GM18907 (cell line): ENCODE measurements at regions not wholly inside any gene's neighbourhood (a gene's known extent, or its start where the extent isn't known, plus 50 kb on each side); places are given as distances from the start of the nearest gene placed in this dataset.
"Not testable (repeated sequence)": the region's sequence is repeated elsewhere in the genome, so short reads cannot be mapped to it uniquely, and the experiment has no call there.

ENCODE experiments used
- ATAC-seq: cut with Tn5 transposase; IDR thresholded peaks from one replicate; pipeline ENCODE4 v1.9.1; 2021; ENCODE audit warnings: mild to moderate bottlenecking, moderate library complexity; ENCODE audit not compliant: unreplicated experiment

GRCh38 chrX:46235778-46236177, 309.4 kb downstream of the ZNF674 start:
- ATAC-seq, result no peak

DNA sequence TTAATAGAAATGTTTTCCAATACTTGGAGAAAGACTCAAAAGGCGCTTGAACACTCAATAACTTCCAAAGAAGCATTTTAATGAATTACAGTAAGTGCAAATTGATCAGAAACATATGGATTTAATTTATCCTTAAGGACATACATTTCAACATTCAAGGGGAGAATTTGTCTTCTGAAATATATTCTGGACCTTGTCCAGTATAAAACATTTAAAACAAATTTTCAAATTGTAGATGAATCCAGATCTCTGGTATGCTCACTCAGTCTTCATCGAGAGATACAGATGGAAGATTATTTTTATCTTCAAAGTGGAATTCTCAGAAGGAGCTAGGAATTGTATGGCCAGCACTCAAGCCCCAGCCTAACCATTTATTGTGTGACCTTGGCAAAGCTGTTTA, 310.4 kb downstream of the ZNF674 start:
- no peak for ATAC-seq

- ATAC-seq, result no peak
Measured at GRCh38 chrX:46228389-46228788, 316.8 kb downstream of the ZNF674 start.

DNA sequence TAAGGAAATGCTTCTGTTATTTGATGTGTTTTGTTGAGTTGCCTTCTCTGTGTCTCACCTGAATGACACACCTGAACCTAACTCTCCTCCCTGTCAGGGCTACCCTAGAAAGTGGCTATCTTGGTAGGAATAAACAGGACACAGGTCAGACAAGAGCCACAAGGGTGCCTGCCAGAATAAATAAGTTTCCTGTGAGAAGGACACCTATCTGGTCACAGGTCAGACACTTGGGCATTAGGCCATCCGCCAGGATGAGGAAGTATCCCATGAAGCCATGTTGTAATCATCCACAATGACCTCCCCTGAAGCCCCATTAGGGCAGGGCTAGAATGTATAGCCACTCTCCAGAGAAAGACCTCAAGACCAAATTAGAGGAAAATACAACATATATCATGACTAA, 318.8 kb downstream of the ZNF674 start:
- ATAC-seq, result no peak

- not testable (repeated sequence) for ATAC-seq
Measured at GRCh38 chrX:46223499-46223898, 321.7 kb downstream of the ZNF674 start.

GRCh38 chrX:46220822-46221221, 324.4 kb downstream of the ZNF674 start:
- ATAC-seq, result no peak

DNA sequence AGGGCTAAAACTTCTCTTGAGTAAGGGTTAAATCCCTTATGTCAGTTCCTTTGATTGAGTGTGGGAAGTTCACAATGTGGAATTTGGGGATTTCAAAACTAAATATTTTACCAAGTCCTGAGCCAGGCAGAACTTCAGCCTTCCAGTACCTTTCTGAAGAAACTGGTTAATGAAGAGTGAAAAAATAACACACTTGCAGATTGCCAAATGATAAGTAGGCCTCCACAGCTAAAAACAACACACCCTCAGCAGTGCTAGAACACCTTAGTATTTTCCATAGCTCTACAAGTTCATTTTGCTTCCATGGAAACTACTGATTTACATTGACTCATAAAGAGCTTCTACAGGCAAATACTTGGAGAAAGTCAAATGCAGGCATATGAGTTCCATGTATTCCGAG, 326.8 kb downstream of the ZNF674 start:
- ATAC-seq, result no peak

DNA sequence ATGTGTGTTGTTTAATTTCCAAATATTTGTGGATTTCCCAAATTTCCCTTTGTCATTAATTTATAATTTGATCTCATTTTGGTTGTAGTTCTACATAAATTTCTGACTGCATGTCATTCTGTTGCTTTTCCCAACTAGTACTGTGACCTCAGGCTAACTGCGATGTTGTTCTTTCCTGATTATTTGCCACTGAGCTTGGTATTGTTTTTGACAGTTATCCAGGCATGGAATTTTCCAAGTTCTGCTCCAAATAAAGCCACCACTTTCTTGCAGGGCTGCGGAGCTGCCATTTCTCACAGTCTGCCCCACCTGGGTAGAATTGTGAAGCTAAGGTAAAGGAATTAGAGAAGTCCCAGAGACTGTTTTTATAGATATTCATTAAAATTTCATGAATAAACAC, 328.8 kb downstream of the ZNF674 start:
- no peak for ATAC-seq

DNA sequence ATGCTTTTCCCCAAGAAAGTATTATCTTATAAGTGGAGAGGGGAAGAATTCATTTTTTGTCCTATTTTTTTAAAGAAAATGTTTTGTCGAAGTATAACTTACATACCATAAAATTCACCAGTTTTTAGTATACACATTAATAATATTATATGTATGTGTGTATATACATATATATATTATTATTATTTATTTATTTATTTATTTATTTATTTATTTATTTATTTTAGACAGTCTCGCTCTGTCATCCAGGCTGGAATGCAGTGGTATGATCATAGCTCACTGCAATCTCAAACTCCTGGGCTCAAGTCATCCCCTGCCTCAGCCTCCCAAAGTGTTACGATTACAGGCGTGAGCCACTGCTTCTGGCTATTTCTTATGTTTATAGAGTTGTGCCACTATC, 334.1 kb downstream of the ZNF674 start:
- ATAC-seq, result no peak

- no peak for ATAC-seq
Measured at GRCh38 chrX:46209768-46210167, 335.5 kb downstream of the ZNF674 start.

DNA sequence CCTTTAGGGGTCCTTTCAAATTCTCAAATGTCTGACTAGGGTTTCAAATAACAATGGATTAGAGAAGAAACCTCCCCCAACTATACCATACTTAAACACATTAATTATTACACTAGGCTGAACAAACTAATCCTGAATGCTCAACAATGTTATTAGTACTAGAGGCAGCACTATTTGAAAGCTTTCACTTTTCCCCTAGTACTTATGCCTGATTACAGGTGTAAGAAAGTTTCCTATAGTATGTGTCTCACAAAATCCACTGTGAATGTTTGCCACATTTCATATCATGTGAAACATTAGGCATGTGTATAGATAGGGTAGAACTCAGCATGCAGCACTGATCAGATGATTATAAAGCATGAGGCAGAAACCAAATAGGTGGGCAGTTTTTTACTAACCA, 336.2 kb downstream of the ZNF674 start:
- no peak for ATAC-seq

- ATAC-seq, result no peak
Measured at GRCh38 chrX:46208225-46208854, 336.9 kb downstream of the ZNF674 start.

DNA sequence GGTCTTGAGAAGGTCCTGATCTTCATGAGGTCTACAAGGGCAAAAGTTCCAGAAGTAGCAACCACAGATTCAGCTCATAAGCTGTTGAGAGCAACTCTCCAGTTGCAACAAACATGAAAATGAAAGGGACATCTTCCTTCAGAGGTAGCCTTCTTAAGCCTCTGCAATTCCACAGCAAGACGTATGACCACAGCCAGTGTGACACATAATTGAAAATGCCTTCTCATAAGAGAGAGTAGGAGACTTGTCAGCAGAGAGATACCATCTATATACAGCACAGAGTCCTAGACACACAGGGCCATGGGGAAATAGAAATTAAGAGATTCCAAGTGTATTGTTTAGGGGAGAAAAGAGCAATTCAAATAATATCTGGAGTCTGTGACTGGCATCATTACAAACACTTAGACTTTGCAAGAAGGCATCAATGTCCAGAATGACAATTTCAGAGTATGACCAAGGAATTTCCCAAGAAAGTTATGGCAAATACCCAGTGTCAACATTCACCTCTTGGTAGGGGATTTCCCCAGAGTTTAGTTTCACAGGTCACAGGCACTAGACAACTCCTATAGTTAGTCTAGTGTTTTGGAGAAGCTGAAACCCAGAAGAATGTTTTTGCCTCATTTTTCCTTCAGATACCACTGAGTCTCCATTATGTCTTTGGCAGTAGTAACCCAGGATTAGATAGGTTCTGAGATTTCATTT, 340.3 kb downstream of the ZNF674 start:
- no peak for ATAC-seq

GRCh38 chrX:46202733-46203514, 342.3 kb downstream of the ZNF674 start:
- no peak for ATAC-seq

DNA sequence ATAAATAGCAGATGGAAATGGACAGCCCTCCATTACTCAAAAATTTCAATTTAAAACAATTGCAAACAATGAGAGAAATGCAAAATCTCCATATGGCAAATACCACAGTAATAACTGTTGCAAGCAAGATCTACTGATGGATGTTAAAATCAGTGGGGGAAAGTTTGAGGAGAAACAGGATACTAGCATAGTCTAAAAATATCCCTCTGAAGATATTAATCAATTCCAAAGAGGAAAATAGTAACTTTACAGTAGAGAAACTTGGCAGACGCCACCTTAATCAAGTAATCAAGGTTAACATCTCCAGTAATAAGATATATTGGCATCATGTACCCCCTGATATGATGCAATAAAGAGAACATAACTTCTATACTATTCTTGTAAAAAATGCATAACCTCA, 344.8 kb downstream of the ZNF674 start:
- no peak for ATAC-seq

- ATAC-seq, result no peak
Measured at GRCh38 chrX:46198858-46199257, 346.4 kb downstream of the ZNF674 start.

DNA sequence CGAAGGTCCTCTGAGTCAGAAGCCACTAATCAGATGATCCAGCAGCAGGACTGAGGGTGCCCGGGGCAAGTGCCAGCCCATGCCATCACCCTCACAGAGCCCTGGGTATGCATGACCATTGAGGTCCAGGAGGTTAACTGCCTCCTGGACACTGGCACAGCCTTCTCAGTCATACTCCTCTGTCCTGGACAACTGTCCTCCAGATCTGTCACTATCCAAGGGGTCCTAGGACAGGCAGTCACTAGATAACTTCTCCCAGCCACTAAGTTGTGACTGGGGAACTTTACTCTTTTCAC, 358.5 kb downstream of the ZNF674 start:
- not testable (repeated sequence) for ATAC-seq

GRCh38 chrX:46185923-46186810, 359.1 kb downstream of the ZNF674 start:
- no peak for ATAC-seq

DNA sequence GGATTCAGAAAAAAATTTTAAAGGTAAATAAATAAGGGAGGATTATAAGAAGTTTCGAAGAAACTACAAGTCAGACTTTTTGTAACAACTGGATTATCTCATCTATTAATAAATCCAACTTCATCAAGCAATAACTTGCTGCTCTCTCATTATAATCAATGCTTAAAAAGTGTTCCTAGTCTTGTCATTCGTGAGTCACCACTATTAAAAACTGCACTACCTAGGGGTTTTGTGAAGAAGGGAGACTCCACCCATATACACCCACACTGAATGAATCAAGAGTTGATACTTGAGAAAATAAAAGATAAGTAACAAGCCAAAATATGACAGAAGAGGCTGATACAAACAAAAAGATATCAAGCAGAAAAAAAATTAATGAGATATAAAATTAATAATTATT, 360.5 kb downstream of the ZNF674 start:
- ATAC-seq, result no peak

DNA sequence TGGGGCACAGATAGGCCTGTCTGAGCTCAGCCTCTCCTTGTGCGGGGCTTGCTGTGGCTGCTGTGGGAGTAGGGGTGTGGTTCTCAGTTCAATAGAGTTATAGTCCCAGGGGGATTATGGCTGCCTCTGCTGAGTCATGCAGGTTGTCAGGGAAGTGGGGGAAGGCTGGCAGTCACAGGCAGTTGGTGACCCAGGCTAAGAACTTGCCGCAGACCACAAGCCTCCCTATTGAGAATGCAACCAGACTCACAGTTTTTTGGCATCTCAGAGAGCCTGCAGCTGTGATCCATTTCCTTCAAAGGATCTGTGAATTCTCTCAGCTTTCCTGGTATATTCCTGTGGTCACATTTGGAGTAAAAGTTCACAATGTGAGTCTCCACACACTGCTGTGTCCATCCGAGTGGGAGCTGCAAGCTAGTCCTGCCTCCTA, 364.9 kb downstream of the ZNF674 start:
- peak; percentile 98 for ATAC-seq

GRCh38 chrX:46179748-46180147, 365.5 kb downstream of the ZNF674 start:
- peak; percentile 27 for ATAC-seq
